Endothelial cell of umbilical vein (primary cell): ENCODE measurements at regions not wholly inside any gene's neighbourhood (a gene's known extent, or its start where the extent isn't known, plus 50 kb on each side); places are given as distances from the start of the nearest gene placed in this dataset.

Experiments
- BruUV-seq: library from RNA; stranded (reverse); fragments of 400-500 nt; replicated peaks from 2 replicates; lab custom pipeline; 2021; lab: Mats Ljungman, UMichigan
- CTCF ChIA-PET: fragments of 300-600, 350-600 bp; sonication (Branson Sonifier 250); formaldehyde crosslinking; loops from one replicate; lab custom pipeline; 2021; ENCODE audit warnings: antibody characterized with exemption, inconsistent platforms; lab: Charles Lee
- POLR2A ChIA-PET: fragments of 300-600, 350-600 bp; sonication (Branson Sonifier 250); formaldehyde crosslinking; loops from one replicate; lab custom pipeline; 2021; ENCODE audit warnings: antibody characterized with exemption, inconsistent platforms; lab: Charles Lee
- DNase-seq: peaks from one replicate; pipeline ENCODE4 v3.0.0-alpha.2; 2011; ENCODE audit warnings: low read depth, low spot score
- FAIRE-seq: peaks from 2 replicates; lab custom pipeline; 2011; peaks lifted over from hg19 to GRCh38; lab: Jason Lieb, UNC
- H2AFZ ChIP-seq: 2 replicates; pipeline ENCODE4 v1.6.0; 2012; ENCODE audit warnings: low read depth, low read length, control low read depth, inconsistent platforms
- H3K27ac ChIP-seq: 2 replicates; pipeline ENCODE4 v1.5.1; 2011; ENCODE audit warnings: low read depth, mild to moderate bottlenecking, control low read depth, low read length, moderate library complexity; ENCODE audit not compliant: insufficient read depth
- H3K27me3 ChIP-seq, 2 experiments: 2 replicates each; pipeline versions ENCODE4 v1.6.0 to v1.6.1; 2011; ENCODE audit warnings: low read length in 2 of 2, mixed read lengths in 1 of 2; ENCODE audit not compliant: control insufficient read depth in 2 of 2, insufficient read depth in 2 of 2
- H3K36me3 ChIP-seq, 2 experiments: 2 replicates in 1 of 2; 3 replicates in 1 of 2; pipeline ENCODE4 v1.5.1; 2011; ENCODE audit warnings: low read length in 2 of 2, mild to moderate bottlenecking in 1 of 2, moderate library complexity in 1 of 2; ENCODE audit not compliant: control insufficient read depth in 2 of 2, insufficient read depth in 2 of 2; ENCODE audit errors: extremely low read depth in 1 of 2
- H3K4me1 ChIP-seq: 3 replicates; pipeline ENCODE4 v1.5.1; 2011; ENCODE audit warnings: mild to moderate bottlenecking, low read length; ENCODE audit not compliant: control insufficient read depth, insufficient read depth; ENCODE audit errors: extremely low read depth
- H3K4me2 ChIP-seq: 2 replicates; pipeline ENCODE4 v1.6.1; 2011; ENCODE audit warnings: low read length, control low read depth, mixed read lengths; ENCODE audit not compliant: insufficient read depth
- H3K4me3 ChIP-seq, 3 experiments: fragments of 200-600 bp in 1 of 3; sonication (generic), shearing (Covaris generic) in 1 of 3; replicated peaks in 1 of 3; 2 replicates each; pipeline ENCODE4 v1.5.1; 2011 to 2016; ENCODE audit warnings: control low read depth in 3 of 3, low read length in 3 of 3, mild to moderate bottlenecking in 2 of 3, inconsistent platforms in 1 of 3, low read depth in 1 of 3, moderate library complexity in 1 of 3; ENCODE audit not compliant: insufficient read depth in 1 of 3
- H3K79me2 ChIP-seq: 2 replicates; pipeline ENCODE4 v1.6.0; 2012; ENCODE audit warnings: low read length, inconsistent platforms; ENCODE audit not compliant: control insufficient read depth, insufficient read depth
- H3K9ac ChIP-seq: replicated peaks from 2 replicates; pipeline ENCODE3; 2011; ENCODE audit warnings: low read length, control low read depth; ENCODE audit not compliant: insufficient read depth; ENCODE audit errors: extremely low read depth
- H3K9me1 ChIP-seq: replicated peaks from 3 replicates; pipeline ENCODE4 v1.6.0; 2011; ENCODE audit warnings: mild to moderate bottlenecking, low read length; ENCODE audit not compliant: control insufficient read depth, insufficient read depth; ENCODE audit errors: extremely low read depth
- H3K9me3 ChIP-seq: replicated peaks from 2 replicates; pipeline ENCODE4 v1.5.1; 2012; ENCODE audit warnings: low read length, inconsistent platforms; ENCODE audit not compliant: control insufficient read depth, insufficient read depth
- H4K20me1 ChIP-seq: replicated peaks from 2 replicates; pipeline ENCODE3; 2011; ENCODE audit warnings: mild to moderate bottlenecking, low read length; ENCODE audit not compliant: control insufficient read depth, insufficient read depth; ENCODE audit errors: extremely low read depth
- CTCF ChIP-seq, 2 donors: IDR thresholded peaks; 1 replicate in 1 of 2; 2 replicates in 1 of 2; pipeline ENCODE4 v1.5.1; 2011; ENCODE audit warnings: low read length in 2 of 2, mild to moderate bottlenecking in 2 of 2, moderate library complexity in 2 of 2, control low read depth in 1 of 2, inconsistent platforms in 1 of 2, low read depth in 1 of 2; ENCODE audit not compliant: insufficient read depth in 1 of 2; ENCODE audit errors: extremely low read depth in 1 of 2
- EZH2 ChIP-seq: IDR thresholded peaks from 2 replicates; pipeline ENCODE4 v1.6.1; 2012; ENCODE audit warnings: borderline replicate concordance, low read depth, mild to moderate bottlenecking, moderate library complexity, low read length, inconsistent platforms; ENCODE audit not compliant: severe bottlenecking
- FOS ChIP-seq: IDR thresholded peaks from 2 replicates; pipeline ENCODE4 v1.6.1; 2011; ENCODE audit warnings: mild to moderate bottlenecking, low read length, moderate library complexity, borderline replicate concordance; ENCODE audit not compliant: insufficient read depth
- GATA2 ChIP-seq: IDR thresholded peaks from 2 replicates; pipeline ENCODE4 v1.7.0; 2011; ENCODE audit warnings: low read depth, mild to moderate bottlenecking, moderate library complexity, mixed read lengths, low read length; ENCODE audit not compliant: insufficient read length, insufficient read depth
- JUN ChIP-seq: IDR thresholded peaks from 2 replicates; pipeline ENCODE4 v1.6.1; 2011; ENCODE audit warnings: borderline replicate concordance, low read depth; ENCODE audit not compliant: insufficient read length, insufficient read depth
- MAX ChIP-seq: IDR thresholded peaks from 2 replicates; pipeline ENCODE4 v1.6.1; 2011; ENCODE audit not compliant: insufficient read depth, insufficient read length
- MYC ChIP-seq: IDR thresholded peaks from one replicate; pipeline ENCODE4 v1.6.1; 2011; ENCODE audit warnings: mild to moderate bottlenecking, low read depth, low read length
- POLR2A ChIP-seq: IDR thresholded peaks from 2 replicates; pipeline ENCODE4 v1.6.1; 2012; ENCODE audit warnings: low read depth, mild to moderate bottlenecking, control low read depth, low read length
- POLR2AphosphoS5 ChIP-seq: IDR thresholded peaks from 2 replicates; pipeline ENCODE4 v1.6.1; 2012; ENCODE audit warnings: low read depth, mild to moderate bottlenecking, control low read depth, low read length, moderate library complexity; ENCODE audit not compliant: insufficient read depth
- dilution Hi-C: fragments of 300-500 bp; cut with MboI; formaldehyde crosslinking; loops from one replicate; pipeline ENCODE4 v1.15.0; 2019; ENCODE audit warnings: low sequenced_read_pairs; ENCODE audit not compliant: extremely low pct_ligation_motif_present
- intact Hi-C: fragments of 100-400 bp; cut with micrococcal nuclease; formaldehyde crosslinking; loops from one replicate; pipeline ENCODE4 v1.10.0; 2022

GRCh38 chr3:43910750-43911149, 220.0 kb downstream of the ABHD5 start:
- BruUV-seq, result no TSS peak
- no peak overlapping the region for H3K4me2 ChIP-seq
- dilution Hi-C loops (no loop called here), intact Hi-C loops (no loop called here)
- H3K9me3 ChIP-seq, result no peaks in the 10 kb centered on the region
- no peak overlapping the region for H2AFZ ChIP-seq
- no peak overlapping the region for H3K9ac ChIP-seq
- FAIRE-seq (no peak), DNase-seq (no peak)
- CTCF ChIA-PET, result interaction anchor here (0.7 to 1.7 kb wide), 2 partner anchors 12 to 55 kb away, joined by 3 to 7 read pairs; no protein-coding TSS in a partner anchor
- POLR2A ChIA-PET, result no interaction called here
- no peaks in the 10 kb centered on the region for H4K20me1 ChIP-seq
- peaks cover 0 to 2% of the 10 kb centered on the region in 2 experiments for H3K27me3 ChIP-seq
- no peaks in the 10 kb centered on the region for H3K9me1 ChIP-seq
- H3K4me1 ChIP-seq, result no peaks in the 10 kb centered on the region
- H3K36me3 ChIP-seq, result no peaks in the 10 kb centered on the region
- TF ChIP-seq POLR2A, result no peak
- no peak for TF ChIP-seq MYC
- TF ChIP-seq GATA2, result no peak
- TF ChIP-seq POLR2AphosphoS5, result no peak
- no peak for TF ChIP-seq EZH2
- no peak for TF ChIP-seq MAX
- no peak for TF ChIP-seq JUN
- TF ChIP-seq CTCF (IDR thresholded peaks at IDR 0.05; ENCODE audit: extremely low read depth in 1 of 2, insufficient read depth in 1 of 2, low read depth in 1 of 2, low read length in 2 of 2), result no peak
- no peak for TF ChIP-seq FOS
- no peak overlapping the region for H3K27ac ChIP-seq
- no peaks in the 10 kb centered on the region for H3K79me2 ChIP-seq
- no peak overlapping the region for H3K4me3 ChIP-seq
